ENCODE measurements at regions not wholly inside any gene's neighbourhood (a gene's known extent, or its start where the extent isn't known, plus 50 kb on each side); places are given as distances from the start of the nearest gene placed in this dataset.

DNA sequence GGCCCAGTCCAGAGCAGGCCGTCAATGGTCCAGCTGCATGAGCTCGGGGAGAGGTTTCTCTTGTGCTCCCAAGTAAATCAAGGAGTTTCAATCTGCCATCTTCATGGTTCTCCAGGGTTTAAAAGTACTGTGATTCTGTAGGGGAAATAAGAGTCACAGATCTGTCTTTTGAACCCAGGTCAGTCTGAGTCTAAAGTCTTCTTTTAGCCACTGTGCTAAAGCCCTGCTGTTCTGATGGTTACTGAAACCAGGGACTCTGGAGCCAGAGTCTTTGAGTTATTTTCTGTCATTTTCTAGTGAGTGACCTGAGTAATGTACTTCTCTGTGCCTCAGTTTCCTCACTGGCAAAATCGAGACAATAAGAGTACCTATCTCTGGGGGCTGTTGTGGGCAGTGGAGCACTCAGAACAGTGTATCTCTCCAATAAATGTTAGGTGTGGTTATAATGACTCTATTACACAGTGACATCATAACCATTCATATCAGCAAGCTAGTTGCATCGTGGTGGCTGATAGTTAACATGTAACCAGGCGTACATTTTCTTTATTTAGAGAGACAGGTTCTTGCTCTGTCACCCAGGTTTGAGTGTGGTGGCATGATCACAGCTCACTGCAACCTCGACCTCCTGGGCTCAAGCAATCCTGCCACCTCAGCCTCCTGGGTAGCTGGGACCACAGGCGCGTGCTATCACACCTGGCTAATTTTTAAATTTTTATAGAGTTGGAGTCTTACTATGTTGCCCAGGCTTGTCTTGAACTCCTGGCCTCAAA lies 74.6 kb upstream of the KCNG1 start:
- TF ChIP-seq CTCF (conservative IDR thresholded peaks at IDR 0.05 in 1 of 2, IDR thresholded peaks at IDR 0.05 in 1 of 2; ENCODE audit: extremely low read depth in 1 of 2, insufficient read depth in 1 of 2, low read depth in 1 of 2, low read length in 2 of 2): no peak
- TF ChIP-seq EZH2 (IDR thresholded peaks at IDR 0.05; ENCODE audit: borderline replicate concordance, low read length): no peak

Data from mammary epithelial cell (primary cell).